ENCODE measurements at regions not wholly inside any gene's neighbourhood (a gene's known extent, or its start where the extent isn't known, plus 50 kb on each side); places are given as distances from the start of the nearest gene placed in this dataset.

- H3K4me3 ChIP-seq (ENCODE audit: low read length), result no peak overlapping the region
- H3K4me1 ChIP-seq (ENCODE audit: low read length), result no peaks in the 10 kb centered on the region
- no peaks in the 10 kb centered on the region for H3K9me3 ChIP-seq (replicated peaks; ENCODE audit: insufficient read depth, low read length)
- DNase-seq, result no peak
- H3F3A ChIP-seq (ENCODE audit: insufficient read depth, low read length), result no peaks in the 10 kb centered on the region
- no peak overlapping the region for H2AFZ ChIP-seq (ENCODE audit: low read length)
- no peaks in the 10 kb centered on the region for H3K36me3 ChIP-seq (replicated peaks; ENCODE audit: insufficient read depth, low read length)
- no peaks in the 10 kb centered on the region for H3K9me2 ChIP-seq (replicated peaks; ENCODE audit: insufficient read depth, low read length)
- TF ChIP-seq EZH2 (optimal IDR thresholded peaks at IDR 0.05; ENCODE audit: low read depth, low read length) (no peak), CTCF (IDR thresholded peaks at IDR 0.05; ENCODE audit: low read length) (no peak), EZH2phosphoT487 (IDR thresholded peaks at IDR 0.05; ENCODE audit: low read length) (no peak)
- H3K27me3 ChIP-seq (replicated peaks; ENCODE audit: insufficient read depth, low read length), result peaks cover 96% of the 10 kb centered on the region
- H3K79me2 ChIP-seq (ENCODE audit: low read length), result no peaks in the 10 kb centered on the region
- no peak overlapping the region for H3K27ac ChIP-seq (ENCODE audit: low read length)
- H4K20me1 ChIP-seq (ENCODE audit: insufficient read depth, low read length), result no peaks in the 10 kb centered on the region
- no peak overlapping the region for H3K4me2 ChIP-seq (ENCODE audit: low read depth, low read length)
- no peak overlapping the region for H3K9ac ChIP-seq (ENCODE audit: low read length)
Observed at GRCh38 chr22:27127911-27128310, 470.5 kb downstream of the MIAT start.

GRCh38 chr22:27128461-27129085 lies 471.2 kb downstream of the MIAT start:
- peaks cover 96% of the 10 kb centered on the region for H3K27me3 ChIP-seq (replicated peaks; ENCODE audit: insufficient read depth, low read length)
- no peak overlapping the region for H3K4me3 ChIP-seq (ENCODE audit: low read length)
- H3K79me2 ChIP-seq (ENCODE audit: low read length), result no peaks in the 10 kb centered on the region
- no peak for DNase-seq
- H2AFZ ChIP-seq (ENCODE audit: low read length), result no peak overlapping the region
- H3K9ac ChIP-seq (ENCODE audit: low read length), result no peak overlapping the region
- no peak overlapping the region for H3K27ac ChIP-seq (ENCODE audit: low read length)
- no peaks in the 10 kb centered on the region for H3K36me3 ChIP-seq (replicated peaks; ENCODE audit: insufficient read depth, low read length)
- H4K20me1 ChIP-seq (ENCODE audit: insufficient read depth, low read length), result no peaks in the 10 kb centered on the region
- no peaks in the 10 kb centered on the region for H3F3A ChIP-seq (ENCODE audit: insufficient read depth, low read length)
- no peak overlapping the region for H3K4me2 ChIP-seq (ENCODE audit: low read depth, low read length)
- no peaks in the 10 kb centered on the region for H3K9me3 ChIP-seq (replicated peaks; ENCODE audit: insufficient read depth, low read length)
- TF ChIP-seq EZH2phosphoT487 (IDR thresholded peaks at IDR 0.05; ENCODE audit: low read length), result no peak
- TF ChIP-seq CTCF (IDR thresholded peaks at IDR 0.05; ENCODE audit: low read length), result no peak
- no peak for TF ChIP-seq EZH2 (optimal IDR thresholded peaks at IDR 0.05; ENCODE audit: low read depth, low read length)
- H3K9me2 ChIP-seq (replicated peaks; ENCODE audit: insufficient read depth, low read length), result no peaks in the 10 kb centered on the region
- H3K4me1 ChIP-seq (ENCODE audit: low read length), result no peaks in the 10 kb centered on the region

- no peak overlapping the region for H3K4me2 ChIP-seq (ENCODE audit: low read depth, low read length)
Observed at GRCh38 chr22:27129266-27129665, 471.9 kb downstream of the MIAT start.

More at GRCh38 chr22:27129266-27129665, 471.9 kb downstream of the MIAT start:
- no peak for DNase-seq
- H3K4me1 ChIP-seq (ENCODE audit: low read length), result no peaks in the 10 kb centered on the region
- no peak overlapping the region for H2AFZ ChIP-seq (ENCODE audit: low read length)
- TF ChIP-seq CTCF (IDR thresholded peaks at IDR 0.05; ENCODE audit: low read length) (no peak), EZH2phosphoT487 (IDR thresholded peaks at IDR 0.05; ENCODE audit: low read length) (no peak), EZH2 (optimal IDR thresholded peaks at IDR 0.05; ENCODE audit: low read depth, low read length) (no peak)
- no peaks in the 10 kb centered on the region for H4K20me1 ChIP-seq (ENCODE audit: insufficient read depth, low read length)
- no peaks in the 10 kb centered on the region for H3K79me2 ChIP-seq (ENCODE audit: low read length)
- no peak overlapping the region for H3K27ac ChIP-seq (ENCODE audit: low read length)
- H3K4me3 ChIP-seq (ENCODE audit: low read length), result no peak overlapping the region
- no peaks in the 10 kb centered on the region for H3K9me2 ChIP-seq (replicated peaks; ENCODE audit: insufficient read depth, low read length)
- H3F3A ChIP-seq (ENCODE audit: insufficient read depth, low read length), result no peaks in the 10 kb centered on the region
- H3K9me3 ChIP-seq (replicated peaks; ENCODE audit: insufficient read depth, low read length), result no peaks in the 10 kb centered on the region
- H3K36me3 ChIP-seq (replicated peaks; ENCODE audit: insufficient read depth, low read length), result no peaks in the 10 kb centered on the region
- H3K27me3 ChIP-seq (replicated peaks; ENCODE audit: insufficient read depth, low read length), result peaks cover 96% of the 10 kb centered on the region
- H3K9ac ChIP-seq (ENCODE audit: low read length), result no peak overlapping the region

Measured in MM.1S (cell line).